ENCODE measurements at regions not wholly inside any gene's neighbourhood (a gene's known extent, or its start where the extent isn't known, plus 50 kb on each side); places are given as distances from the start of the nearest gene placed in this dataset.

DNA sequence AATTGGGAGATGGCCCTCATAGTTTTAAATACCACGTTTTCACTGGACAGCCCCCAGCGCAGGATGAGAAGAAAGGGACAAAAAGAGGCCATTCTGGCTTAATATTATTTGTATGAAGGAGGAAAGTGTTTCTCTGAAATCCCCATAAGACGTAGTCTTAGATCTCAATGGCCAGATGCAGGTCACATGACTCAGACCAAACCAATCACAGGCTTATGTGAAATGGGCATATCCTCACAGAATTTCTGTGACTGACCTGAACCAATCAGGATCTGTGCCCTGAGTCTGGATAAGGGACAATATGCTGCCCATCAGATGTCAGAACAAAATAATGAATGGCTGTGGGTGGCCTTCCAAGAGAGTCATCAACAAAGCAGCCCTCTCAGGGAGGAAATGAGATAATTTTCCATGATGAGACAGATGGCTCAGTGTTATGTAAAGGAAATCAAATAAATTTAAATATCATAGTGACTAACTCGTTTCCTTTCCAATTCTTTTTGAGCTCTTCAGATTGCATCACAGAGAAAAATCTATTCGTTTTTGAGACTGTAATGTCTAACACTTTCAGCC, 1009.5 kb upstream of the TMEM132C start:
- ATAC-seq (no peak), DNase-seq (ENCODE audit: missing footprints) (no peak)
- intact Hi-C loops (cut with DNase I) = no loop called here

DNA sequence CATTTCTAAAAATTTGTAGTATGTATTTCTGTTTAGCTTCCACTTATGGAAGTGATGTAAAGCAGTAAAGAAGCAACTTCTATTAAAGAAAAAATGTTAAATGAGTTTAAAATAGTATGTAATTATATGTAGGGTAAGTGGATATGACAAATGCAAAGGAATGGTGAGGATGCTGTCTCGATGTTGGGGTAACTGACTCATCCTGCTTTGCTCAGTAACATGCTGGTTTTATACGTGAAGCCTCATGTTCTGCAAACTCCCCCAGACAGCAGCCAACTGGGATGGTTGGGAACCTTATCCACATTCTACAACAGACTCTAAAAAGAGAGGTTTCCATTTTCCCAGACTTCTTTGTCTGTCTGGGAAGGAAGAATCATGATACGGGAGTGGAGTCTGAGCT, 1006.4 kb upstream of the TMEM132C start:
- no peak for DNase-seq (ENCODE audit: missing footprints)
- intact Hi-C loops (cut with DNase I) = no loop called here
- ATAC-seq = no peak

DNA sequence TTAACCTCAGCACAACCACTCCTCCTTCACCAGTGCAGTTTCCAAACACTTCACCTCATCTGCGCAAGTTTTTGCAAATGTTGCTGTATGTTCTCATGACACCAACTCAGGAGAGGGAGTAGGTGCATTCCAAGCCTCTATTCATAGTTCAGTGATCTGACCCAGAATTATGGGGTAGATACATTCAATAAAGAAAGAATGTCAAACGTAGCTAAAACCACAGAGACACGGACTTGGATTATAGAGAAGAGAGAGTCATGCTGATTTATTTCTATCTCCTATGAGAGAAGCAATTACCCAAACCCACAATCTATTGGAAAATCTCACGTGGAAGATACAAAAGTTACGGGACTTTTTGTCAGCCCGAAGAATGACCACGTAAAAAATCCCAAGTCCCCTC, 1006.0 kb upstream of the TMEM132C start:
- intact Hi-C loops (cut with DNase I) = no loop called here
- ATAC-seq = no peak
- DNase-seq (ENCODE audit: missing footprints) = no peak

DNA sequence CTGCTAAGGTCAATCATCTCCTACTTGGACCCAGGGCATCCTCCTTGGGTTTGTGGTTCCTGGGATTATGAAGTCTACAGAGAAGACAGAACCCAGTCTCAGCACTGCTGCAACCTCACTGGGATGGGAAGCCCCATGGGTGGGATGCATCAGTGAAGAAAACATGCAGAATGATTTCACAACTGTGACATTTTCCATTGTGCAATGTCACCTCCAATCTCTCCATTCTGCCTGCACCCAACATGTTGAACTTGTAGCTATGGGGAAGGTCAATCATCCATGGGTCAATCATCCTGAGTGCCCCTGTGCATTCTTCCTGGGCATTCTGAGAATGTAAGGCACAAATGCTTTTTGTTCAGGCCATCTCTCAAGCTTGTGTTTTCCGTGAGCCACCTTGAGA, 1004.4 kb upstream of the TMEM132C start:
- intact Hi-C loops (cut with DNase I) = no loop called here
- no peak for DNase-seq (ENCODE audit: missing footprints)
- ATAC-seq = no peak

DNA sequence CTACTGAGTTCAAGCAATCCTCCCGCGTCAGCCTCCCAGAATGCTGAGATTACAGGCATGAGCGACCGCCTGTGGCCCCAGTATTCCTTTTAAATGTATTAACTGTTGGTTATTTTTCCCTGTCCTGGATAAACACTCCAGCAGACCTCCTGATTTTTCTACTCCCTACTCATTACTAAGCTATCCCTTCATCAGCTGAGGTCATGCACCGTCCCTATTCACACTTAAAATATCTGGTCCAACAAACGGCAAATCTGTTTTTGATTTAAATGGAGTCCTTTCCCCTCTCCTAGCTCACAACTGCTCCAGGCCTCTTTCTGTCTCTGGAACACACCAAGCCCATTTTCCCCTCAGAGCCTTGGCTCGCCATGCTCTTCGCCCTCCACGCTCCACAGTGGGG, 1003.3 kb upstream of the TMEM132C start:
- DNase-seq (ENCODE audit: missing footprints) (no peak), ATAC-seq (no peak)
- intact Hi-C loops (cut with DNase I) = no loop called here

DNA sequence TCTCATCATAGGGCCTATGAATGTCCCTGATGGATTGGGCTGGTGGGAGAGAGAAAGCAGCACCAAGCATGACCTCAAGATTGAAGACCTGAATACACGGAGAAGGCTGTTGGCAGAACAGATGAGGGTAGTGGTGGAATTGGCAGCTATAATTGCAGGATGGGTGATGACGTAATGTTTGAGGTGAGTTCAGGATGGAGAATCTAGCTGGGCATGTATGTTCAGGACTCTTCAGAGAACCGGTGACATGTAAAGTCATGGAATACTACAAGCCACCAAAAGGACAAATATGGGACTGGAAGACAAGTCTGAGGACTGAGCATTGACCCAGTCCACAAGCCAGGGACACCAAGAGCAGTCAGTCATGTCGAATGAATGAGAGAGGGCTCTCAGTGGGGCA, 999.8 kb upstream of the TMEM132C start:
- no peak for DNase-seq (ENCODE audit: missing footprints)

DNA sequence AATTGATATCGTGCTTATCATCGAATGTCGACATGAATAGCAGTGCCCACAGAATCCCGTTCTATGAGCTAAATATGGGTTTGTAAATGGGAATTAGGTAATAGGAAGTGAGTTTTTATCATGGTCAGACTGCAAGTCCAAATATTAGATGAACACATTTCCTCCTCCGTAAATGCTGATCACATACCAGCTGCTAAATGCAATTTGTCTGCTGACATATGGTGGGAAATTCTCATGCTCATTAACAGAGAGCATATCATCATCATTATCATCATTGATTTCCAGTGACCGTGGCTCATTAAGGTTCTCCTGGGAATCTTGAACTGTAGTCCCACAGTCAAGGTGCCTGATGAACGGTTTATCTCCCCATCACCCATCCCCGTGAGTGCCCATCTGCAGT, 998.8 kb upstream of the TMEM132C start:
- ATAC-seq (no peak), DNase-seq (ENCODE audit: missing footprints) (no peak)
- intact Hi-C loops (cut with DNase I) = no loop called here

More for the DNA sequence above, 999.8 kb upstream of the TMEM132C start:
- no peak for ATAC-seq
- intact Hi-C loops (cut with DNase I) = no loop called here

DNA sequence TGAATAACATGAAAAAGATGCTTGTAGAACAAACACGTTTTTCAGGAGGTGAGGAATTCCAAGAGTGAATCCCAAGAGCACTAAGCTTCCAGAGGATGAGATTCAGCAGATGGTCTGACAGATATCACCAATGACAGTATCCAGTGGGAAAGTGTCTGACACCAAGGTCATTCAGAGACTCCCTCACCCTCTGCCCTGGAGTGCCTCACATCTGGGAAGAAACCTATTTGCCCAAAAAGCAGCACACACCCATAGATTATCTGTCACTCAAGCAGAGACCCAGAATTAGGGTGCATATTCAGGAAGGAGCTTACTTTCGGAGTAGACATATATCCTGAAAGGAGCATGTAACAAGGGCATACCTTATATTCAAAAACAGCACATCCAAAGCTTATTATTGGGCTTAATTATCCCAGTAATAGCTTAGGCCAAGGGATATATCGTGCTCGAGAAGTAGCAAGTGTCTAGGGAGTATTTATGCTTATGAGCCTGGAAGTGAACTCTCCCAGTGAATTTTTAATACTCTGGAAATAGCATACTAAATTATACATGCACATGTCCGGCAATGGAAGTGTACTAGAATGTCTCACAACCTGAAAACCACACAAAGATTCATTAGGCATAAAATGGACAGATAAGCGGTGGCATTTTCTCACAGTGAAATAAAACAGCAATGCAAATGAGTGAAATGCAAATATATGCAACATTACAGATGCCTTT, 998.1 kb upstream of the TMEM132C start:
- intact Hi-C loops (cut with DNase I) = no loop called here
- DNase-seq (ENCODE audit: missing footprints) (no peak), ATAC-seq (no peak)

DNA sequence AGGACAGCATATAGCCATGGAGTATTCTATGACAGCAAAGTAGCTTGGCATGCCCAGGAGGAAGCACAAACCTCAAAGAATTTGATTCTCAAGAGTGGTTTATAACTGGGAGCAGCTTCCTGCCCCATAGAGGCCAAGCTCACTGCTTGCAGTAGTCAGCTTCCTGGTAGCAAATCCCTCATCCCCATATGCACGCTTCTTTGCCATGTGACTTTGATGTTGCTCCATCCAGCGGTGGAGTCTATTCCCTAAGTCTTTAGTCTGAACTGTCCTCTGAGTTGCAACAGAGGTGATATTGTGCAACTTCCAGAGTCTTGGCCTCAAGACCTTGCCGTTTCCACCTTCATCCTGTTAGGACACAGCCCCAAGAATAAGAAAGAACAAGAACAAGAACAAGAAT, 996.8 kb upstream of the TMEM132C start:
- intact Hi-C loops (cut with DNase I) = no loop called here
- no peak for DNase-seq (ENCODE audit: missing footprints)
- peak; percentile 23 for ATAC-seq

DNA sequence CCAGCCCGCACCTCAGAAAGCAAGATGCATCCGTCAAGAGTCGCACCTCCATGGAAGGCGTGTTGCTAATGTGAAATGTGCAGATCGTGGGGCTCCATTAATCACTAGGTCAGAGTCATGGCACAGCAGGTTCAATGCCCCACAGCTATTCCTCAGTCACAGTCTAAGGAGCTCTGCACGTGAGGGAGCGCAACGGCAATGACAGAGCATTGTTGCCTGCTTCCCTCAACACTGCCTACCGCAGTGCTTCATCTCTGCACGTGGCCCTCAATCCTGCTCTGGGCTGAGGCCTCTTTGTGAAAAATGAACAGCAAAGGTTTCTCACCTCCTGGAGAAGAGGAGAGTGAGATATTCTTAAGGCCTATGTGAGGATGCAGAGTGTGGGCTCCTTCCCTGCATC, 995.2 kb upstream of the TMEM132C start:
- no peak for DNase-seq (ENCODE audit: missing footprints)
- intact Hi-C loops (cut with DNase I) = no loop called here
- ATAC-seq = no peak

DNA sequence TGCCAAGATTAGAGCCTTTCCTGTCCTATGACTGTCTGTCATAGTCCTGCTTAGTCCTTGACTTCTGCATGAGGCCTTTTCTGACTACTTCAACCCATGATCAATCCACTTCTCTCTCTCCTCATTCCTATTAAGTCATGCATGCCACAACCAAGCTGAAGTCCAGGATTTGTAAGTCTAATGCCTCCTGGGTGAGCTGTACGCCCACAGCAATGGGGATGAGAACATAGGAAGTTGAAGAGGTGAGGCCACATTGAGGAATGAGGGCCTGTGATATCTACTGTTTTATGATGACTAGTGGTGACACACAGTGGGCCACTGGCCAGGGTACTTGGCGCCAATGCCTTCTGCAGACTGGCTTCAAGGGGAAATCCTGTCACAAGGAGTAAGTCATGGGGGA, 994.1 kb upstream of the TMEM132C start:
- no peak for DNase-seq (ENCODE audit: missing footprints)
- intact Hi-C loops (cut with DNase I) = no loop called here

DNA sequence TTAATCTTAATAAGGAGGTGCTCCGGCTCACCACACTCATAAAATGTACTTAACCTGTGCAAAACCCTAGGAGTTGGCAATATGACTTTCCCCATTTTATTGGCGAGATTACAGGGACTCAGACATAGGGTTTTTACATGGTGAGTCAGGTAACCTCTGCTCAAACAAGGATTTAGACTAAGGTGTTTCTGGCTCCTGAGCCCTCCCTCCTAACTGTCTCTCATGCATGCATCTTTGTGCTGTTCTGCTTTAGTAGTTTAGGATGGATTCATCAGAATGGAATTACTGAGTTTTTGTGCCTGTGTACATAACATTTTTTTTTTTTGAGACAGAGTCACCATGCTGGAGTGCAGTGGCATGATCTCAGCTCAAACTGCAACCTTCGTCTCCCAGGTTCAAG, 993.3 kb upstream of the TMEM132C start:
- intact Hi-C loops (cut with DNase I) = no loop called here
- no peak for ATAC-seq

More for the DNA sequence above, 994.1 kb upstream of the TMEM132C start:
- ATAC-seq = no peak

DNA sequence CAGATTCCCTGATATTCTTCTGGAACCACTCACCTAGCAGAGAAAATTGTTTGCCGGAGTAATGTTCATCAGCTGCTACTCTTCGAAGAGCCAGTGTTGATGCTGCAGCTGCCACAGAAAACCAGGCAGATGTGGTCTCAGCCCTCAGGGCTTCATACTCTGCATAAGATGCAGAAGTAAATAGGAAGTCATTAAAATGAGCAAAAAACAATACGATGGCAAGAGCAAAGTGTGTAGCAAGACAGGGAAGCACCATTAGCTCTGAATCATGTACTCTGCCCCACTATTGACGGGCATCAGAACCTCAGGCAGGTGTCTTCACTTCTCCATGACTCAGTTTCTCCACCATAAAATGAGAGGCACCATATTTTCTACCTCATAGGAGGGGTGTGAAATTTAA, 991.6 kb upstream of the TMEM132C start:
- intact Hi-C loops (cut with DNase I) = no loop called here
- no peak for DNase-seq (ENCODE audit: missing footprints)
- no peak for ATAC-seq

More for the DNA sequence above, 993.3 kb upstream of the TMEM132C start:
- no peak for DNase-seq (ENCODE audit: missing footprints)

DNA sequence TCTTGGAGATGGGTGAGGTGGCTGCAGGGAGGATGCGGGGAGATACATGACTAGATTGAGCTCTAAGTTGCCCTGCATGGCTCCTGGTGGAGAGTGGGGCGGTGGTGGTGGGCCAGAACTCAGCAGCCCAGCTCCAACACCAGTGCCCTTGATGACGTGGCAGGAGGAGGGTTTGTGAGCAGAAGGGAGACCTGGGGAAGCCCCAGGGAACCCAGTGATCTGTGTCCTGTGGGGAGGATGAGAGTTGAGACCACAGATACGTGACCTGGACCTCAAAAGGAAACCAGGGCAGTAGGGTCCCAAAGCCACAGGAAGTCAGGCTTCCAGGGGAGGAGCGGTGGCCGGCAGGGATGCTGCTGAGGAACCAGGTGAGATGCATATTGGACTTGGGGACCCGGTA, 989.1 kb upstream of the TMEM132C start:
- DNase-seq (ENCODE audit: missing footprints) = no peak
- intact Hi-C loops (cut with DNase I) = no loop called here

DNA sequence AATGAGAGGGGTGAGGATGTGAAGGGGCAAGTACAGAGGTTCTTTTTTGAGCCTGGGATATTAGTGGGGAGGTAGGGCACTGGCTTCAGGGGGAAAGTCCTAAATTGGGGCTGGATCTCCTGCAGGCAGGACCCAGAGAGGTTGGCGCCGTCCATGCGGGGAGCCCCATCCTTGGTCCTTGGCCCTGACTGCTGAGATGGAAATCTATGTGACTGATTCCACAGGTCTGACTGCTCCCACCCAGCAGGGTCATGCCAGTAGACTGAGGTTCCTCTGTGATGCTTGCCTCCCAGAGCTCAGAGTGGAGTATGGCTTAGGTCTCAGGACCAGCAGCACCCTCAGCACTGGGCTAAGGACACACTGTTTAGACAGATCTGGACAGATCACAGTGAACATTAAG, 988.6 kb upstream of the TMEM132C start:
- intact Hi-C loops (cut with DNase I) = no loop called here
- DNase-seq (ENCODE audit: missing footprints) (no peak), ATAC-seq (no peak)

More for the DNA sequence above, 989.1 kb upstream of the TMEM132C start:
- ATAC-seq = no peak

DNA sequence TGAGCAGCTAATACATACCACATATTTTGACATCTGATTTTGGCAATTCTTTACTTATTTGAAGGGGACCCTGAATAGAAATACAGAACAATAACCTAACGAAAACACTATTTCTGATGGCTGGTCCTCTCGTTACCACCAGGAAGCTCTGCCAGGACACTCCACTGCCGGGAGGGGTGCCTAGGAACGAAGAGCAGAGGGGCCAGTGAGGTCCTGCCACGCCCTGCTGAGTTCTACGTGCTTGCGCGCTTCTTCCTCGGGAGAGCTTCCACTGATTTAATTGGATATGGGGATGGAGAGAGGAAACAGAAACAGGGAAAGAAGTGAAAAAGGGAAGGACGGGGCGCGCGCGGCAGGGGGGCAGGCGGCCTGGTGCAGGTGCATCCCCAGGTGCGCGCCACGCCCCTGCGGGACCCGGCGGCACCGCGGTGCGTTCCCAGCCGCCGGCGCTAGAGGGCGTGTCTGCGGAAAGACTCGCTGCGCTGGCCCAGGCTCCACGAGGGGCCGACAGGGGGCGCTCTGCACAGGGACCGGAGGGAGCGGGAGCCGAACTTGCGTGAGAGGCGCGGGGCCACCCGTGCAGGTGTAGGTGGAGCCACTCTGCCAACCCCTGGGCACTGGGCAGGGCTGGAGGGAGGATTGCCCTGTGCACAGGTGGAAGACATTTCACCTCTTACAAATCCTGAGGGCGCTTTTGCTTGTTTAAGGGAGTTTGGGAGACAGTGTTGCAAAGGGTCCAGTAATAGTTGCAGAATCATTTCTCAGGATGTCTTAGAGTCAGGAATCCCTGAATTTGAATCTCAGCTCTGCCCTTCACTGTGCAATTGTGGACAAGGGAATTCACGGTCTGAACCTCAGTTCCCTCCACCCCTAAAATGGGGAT, 986.3 kb upstream of the TMEM132C start:
- DNase-seq (ENCODE audit: missing footprints) (no peak), ATAC-seq (no peak)
- intact Hi-C loops (cut with DNase I) = no loop called here

DNA sequence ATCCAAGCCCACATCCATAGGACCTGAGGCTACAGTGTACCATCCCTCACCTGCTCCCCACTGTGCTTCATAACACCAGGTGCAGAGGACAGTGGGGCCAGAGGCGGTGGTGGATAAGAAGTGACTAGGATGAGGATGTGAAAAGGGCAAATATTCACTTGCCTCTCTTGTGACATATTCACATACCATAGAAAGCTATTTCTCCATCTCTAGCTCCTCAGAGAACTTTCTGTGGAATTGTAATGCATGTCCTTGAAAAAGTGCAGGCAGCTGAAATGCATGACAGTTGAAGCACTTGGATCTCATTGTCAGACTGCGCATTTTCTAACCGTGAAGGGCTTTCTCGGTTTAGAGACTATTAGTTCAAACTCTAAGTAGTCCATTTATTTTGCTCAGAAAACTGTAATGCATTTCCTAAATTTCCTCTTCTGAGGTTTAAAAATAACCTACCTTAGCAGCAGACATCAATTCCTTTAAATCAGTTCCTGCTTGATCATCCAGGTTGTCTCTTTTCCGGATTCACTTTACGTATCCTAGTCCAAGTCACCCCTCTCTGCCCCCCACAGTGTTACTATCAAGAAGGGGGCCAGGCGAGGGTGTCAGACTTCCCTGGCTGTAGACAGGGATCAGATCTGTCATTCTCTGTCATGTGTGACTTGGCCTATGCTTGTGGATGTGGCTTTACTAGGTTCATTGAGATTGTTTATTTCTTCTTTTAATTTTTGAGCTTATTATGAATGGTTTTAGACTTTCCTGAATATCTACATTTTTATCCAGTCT, 984.0 kb upstream of the TMEM132C start:
- DNase-seq (ENCODE audit: missing footprints) (no peak), ATAC-seq (no peak)
- intact Hi-C loops (cut with DNase I) = no loop called here

DNA sequence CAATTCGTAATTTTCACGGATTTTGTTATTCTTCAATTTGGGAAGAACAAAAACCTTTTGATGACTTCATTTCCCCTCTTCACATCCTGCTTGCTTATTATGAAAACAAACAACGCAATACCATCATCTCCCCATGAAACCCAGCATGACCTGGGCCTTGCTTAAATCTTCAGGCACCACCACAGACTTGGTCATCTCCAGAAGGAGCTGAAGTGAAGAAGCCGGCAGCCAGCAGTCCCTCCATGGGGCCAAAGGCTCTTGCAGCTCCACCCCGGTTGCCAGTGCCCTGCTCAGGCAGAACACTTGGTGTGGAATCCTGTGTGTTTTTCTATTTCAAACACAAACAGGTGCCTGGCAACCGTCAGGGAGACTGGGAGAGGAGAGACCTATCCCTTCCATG, 982.9 kb upstream of the TMEM132C start:
- no peak for ATAC-seq

DNA sequence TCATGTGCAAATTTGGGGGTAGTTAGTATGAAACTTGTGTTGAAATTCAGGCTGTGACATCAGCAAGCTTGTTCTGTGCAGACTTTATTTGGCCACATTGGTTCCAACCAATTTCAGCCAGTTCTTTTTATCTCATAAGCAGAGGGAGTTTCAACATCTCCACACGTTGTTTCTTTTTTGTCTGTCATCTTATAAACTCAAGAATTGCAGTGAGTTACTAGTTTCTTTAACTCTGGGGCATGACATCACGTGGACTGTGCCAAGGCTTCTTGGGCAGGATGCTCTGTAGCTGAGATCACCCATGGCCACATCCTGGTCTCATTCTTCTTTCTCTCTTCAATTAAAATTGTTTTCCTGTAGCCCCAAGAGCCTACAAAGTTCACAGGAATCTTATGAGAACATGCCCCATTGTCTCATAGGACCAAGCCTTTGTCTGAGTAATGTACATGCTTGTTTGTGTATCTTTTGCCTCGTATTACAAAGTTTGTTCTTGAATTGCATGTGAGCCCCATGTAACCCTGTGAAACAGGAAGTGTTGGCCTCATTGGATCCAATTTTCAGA, 982.0 kb upstream of the TMEM132C start:
- DNase-seq (ENCODE audit: missing footprints) (no peak), ATAC-seq (peak; percentile 59)
- intact Hi-C loops (cut with DNase I) = no loop called here

More for the DNA sequence above, 982.9 kb upstream of the TMEM132C start:
- intact Hi-C loops (cut with DNase I) = no loop called here
- DNase-seq (ENCODE audit: missing footprints) = no peak
